22Rv1 (cell line): ENCODE measurements at regions not wholly inside any gene's neighbourhood (a gene's known extent, or its start where the extent isn't known, plus 50 kb on each side); places are given as distances from the start of the nearest gene placed in this dataset.

Experiments
- CTCF ChIP-seq: fragments of 450-650 bp; IDR thresholded peaks from 2 replicates; pipeline ENCODE4 v1.5.1; 2017; ENCODE audit warnings: mild to moderate bottlenecking
- ZFX ChIP-seq: fragments of 450-650 bp; IDR thresholded peaks from 2 replicates; pipeline ENCODE4 v1.6.1; 2017; ENCODE audit warnings: antibody characterized with exemption, borderline replicate concordance

GRCh38 chr18:22330508-22330907 lies 87.2 kb downstream of the CTAGE1 start:
- no peak for TF ChIP-seq CTCF
- no peak for TF ChIP-seq ZFX
